MCF 10A (cell line): ENCODE measurements at regions not wholly inside any gene's neighbourhood (a gene's known extent, or its start where the extent isn't known, plus 50 kb on each side); places are given as distances from the start of the nearest gene placed in this dataset.

Experiments
- BruUV-seq: library from RNA; stranded (reverse); fragments of 400-500 nt; replicated peaks from 2 replicates; lab custom pipeline; 2021; lab: Mats Ljungman, UMichigan
- CTCF ChIA-PET: fragments of 300-600 bp; sonication (Branson Sonifier 250); formaldehyde crosslinking; extraction: SDS; loops from one replicate; lab custom pipeline; 2021; ENCODE audit warnings: antibody characterized with exemption, inconsistent platforms; lab: Yijun Ruan, JAX
- POLR2A ChIA-PET: fragments of 300-600, 350-650 bp; sonication (Branson Sonifier 250); formaldehyde crosslinking; extraction: SDS; loops from one replicate; lab custom pipeline; 2020; ENCODE audit warnings: antibody characterized with exemption, inconsistent platforms; lab: Yijun Ruan, JAX
- DNase-seq: peaks from one replicate; pipeline ENCODE4 v3.0.0-alpha.2; 2018; ENCODE audit not compliant: unreplicated experiment
- H3K27ac Mint-ChIP-seq: one replicate; pipeline ENCODE4 v1.8.0; 2022; ENCODE audit warnings: mild to moderate bottlenecking, low read depth, mixed read lengths; ENCODE audit not compliant: unreplicated experiment
- H3K27me3 Mint-ChIP-seq: one replicate; pipeline ENCODE4 v1.8.0; 2022; ENCODE audit warnings: mixed read lengths; ENCODE audit not compliant: insufficient read depth, unreplicated experiment
- H3K36me3 Mint-ChIP-seq: one replicate; pipeline ENCODE4 v1.8.0; 2022; ENCODE audit warnings: mild to moderate bottlenecking, moderate library complexity, mixed read lengths; ENCODE audit not compliant: insufficient read depth, unreplicated experiment
- H3K4me1 Mint-ChIP-seq: one replicate; pipeline ENCODE4 v1.8.0; 2022; ENCODE audit warnings: mixed read lengths; ENCODE audit not compliant: insufficient read depth, unreplicated experiment
- H3K4me3 Mint-ChIP-seq: one replicate; pipeline ENCODE4 v1.8.0; 2022; ENCODE audit warnings: mild to moderate bottlenecking, moderate library complexity, mixed read lengths; ENCODE audit not compliant: unreplicated experiment
- H3K9me3 Mint-ChIP-seq: one replicate; pipeline ENCODE4 v1.8.0; 2022; ENCODE audit warnings: mixed read lengths; ENCODE audit not compliant: unreplicated experiment
- CTCF ChIP-seq: fragments of 200-600 bp; IDR thresholded peaks from one replicate; pipeline ENCODE4 v1.8.0; 2022; ENCODE audit warnings: antibody characterized with exemption, mild to moderate bottlenecking; ENCODE audit not compliant: unreplicated experiment
- intact Hi-C: fragments of 100-400 bp; cut with micrococcal nuclease; formaldehyde crosslinking; loops from 2 replicates; pipeline ENCODE4 v1.14.1; 2022

- no peak overlapping the region for H3K27ac Mint-ChIP-seq
- intact Hi-C loops: no loop called here
- CTCF ChIA-PET: interaction anchor here (0.6 kb wide), 1 partner anchor 40 kb away, joined by 3 read pairs; no protein-coding TSS in a partner anchor
- DNase-seq: no peak
- H3K4me3 Mint-ChIP-seq: no peak overlapping the region
- peaks cover 16% of the 10 kb centered on the region for H3K9me3 Mint-ChIP-seq
- no peaks in the 10 kb centered on the region for H3K27me3 Mint-ChIP-seq
- no peaks in the 10 kb centered on the region for H3K36me3 Mint-ChIP-seq
- BruUV-seq: no TSS peak
- no peak for TF ChIP-seq CTCF
- POLR2A ChIA-PET: no interaction called here
- H3K4me1 Mint-ChIP-seq: no peaks in the 10 kb centered on the region
These were observed 449.1 kb downstream of the TYW1 start for GRCh38 chr7:67445728-67446127.

- no peaks in the 10 kb centered on the region for H3K4me1 Mint-ChIP-seq
- intact Hi-C loops: no loop called here
- peaks cover 28% of the 10 kb centered on the region for H3K9me3 Mint-ChIP-seq
- no peaks in the 10 kb centered on the region for H3K36me3 Mint-ChIP-seq
- TF ChIP-seq CTCF: no peak
- H3K27ac Mint-ChIP-seq: no peak overlapping the region
- DNase-seq: no peak
- POLR2A ChIA-PET: no interaction called here
- CTCF ChIA-PET: interaction anchor here (0.5 kb wide), 1 partner anchor 419 kb away, joined by 5 read pairs; no protein-coding TSS in a partner anchor
- no peak overlapping the region for H3K4me3 Mint-ChIP-seq
- BruUV-seq: no TSS peak
- no peaks in the 10 kb centered on the region for H3K27me3 Mint-ChIP-seq
These were observed 450.7 kb downstream of the TYW1 start for GRCh38 chr7:67447297-67447696.

- TF ChIP-seq CTCF: no peak
- H3K36me3 Mint-ChIP-seq: no peaks in the 10 kb centered on the region
- CTCF ChIA-PET: no interaction called here
- intact Hi-C loops: no loop called here
- H3K4me1 Mint-ChIP-seq: no peaks in the 10 kb centered on the region
- no peak overlapping the region for H3K27ac Mint-ChIP-seq
- peaks cover 36% of the 10 kb centered on the region for H3K9me3 Mint-ChIP-seq
- no TSS peak for BruUV-seq
- POLR2A ChIA-PET: no interaction called here
- H3K4me3 Mint-ChIP-seq: no peak overlapping the region
- DNase-seq: no peak
- H3K27me3 Mint-ChIP-seq: no peaks in the 10 kb centered on the region
These were observed 451.6 kb downstream of the TYW1 start for GRCh38 chr7:67448271-67448670.

- no peak for TF ChIP-seq CTCF
- no peak for DNase-seq
- Mint-ChIP-seq H3K9me3 (peaks cover 33% of the 10 kb centered on the region), H3K27ac (no peak overlapping the region), H3K4me3 (no peak overlapping the region), H3K27me3 (no peaks in the 10 kb centered on the region), H3K4me1 (no peaks in the 10 kb centered on the region), H3K36me3 (no peaks in the 10 kb centered on the region)
- POLR2A ChIA-PET: no interaction called here
- no TSS peak for BruUV-seq
- intact Hi-C loops: no loop called here
- CTCF ChIA-PET: interaction anchor here (0.6 kb wide), 1 partner anchor 175 kb away, joined by 3 read pairs; no protein-coding TSS in a partner anchor
These were observed 453.5 kb downstream of the TYW1 start for GRCh38 chr7:67450171-67450570.
